ENCODE measurements at regions not wholly inside any gene's neighbourhood (a gene's known extent, or its start where the extent isn't known, plus 50 kb on each side); places are given as distances from the start of the nearest gene placed in this dataset.

DNA sequence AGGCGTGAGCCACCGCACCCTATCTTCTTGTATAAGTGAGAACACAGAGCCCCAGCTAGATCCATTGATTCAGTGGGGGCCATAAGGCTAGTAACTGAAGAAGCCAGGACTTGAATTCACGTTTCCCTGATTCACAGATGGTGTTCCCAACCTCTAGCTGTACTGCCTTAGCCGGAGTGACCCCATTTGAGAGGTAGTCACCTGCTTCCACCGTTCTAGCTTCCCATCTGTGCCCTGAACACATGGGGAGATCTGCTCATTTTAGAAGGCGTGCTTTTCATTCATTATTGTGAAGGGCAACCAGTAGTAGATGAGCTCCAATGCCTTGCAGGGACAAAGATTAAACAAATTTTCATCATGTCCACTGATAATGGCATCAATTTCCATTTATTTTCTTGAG, 365.7 kb upstream of the TPM1 start:
- TF ChIP-seq, protein P1, sequence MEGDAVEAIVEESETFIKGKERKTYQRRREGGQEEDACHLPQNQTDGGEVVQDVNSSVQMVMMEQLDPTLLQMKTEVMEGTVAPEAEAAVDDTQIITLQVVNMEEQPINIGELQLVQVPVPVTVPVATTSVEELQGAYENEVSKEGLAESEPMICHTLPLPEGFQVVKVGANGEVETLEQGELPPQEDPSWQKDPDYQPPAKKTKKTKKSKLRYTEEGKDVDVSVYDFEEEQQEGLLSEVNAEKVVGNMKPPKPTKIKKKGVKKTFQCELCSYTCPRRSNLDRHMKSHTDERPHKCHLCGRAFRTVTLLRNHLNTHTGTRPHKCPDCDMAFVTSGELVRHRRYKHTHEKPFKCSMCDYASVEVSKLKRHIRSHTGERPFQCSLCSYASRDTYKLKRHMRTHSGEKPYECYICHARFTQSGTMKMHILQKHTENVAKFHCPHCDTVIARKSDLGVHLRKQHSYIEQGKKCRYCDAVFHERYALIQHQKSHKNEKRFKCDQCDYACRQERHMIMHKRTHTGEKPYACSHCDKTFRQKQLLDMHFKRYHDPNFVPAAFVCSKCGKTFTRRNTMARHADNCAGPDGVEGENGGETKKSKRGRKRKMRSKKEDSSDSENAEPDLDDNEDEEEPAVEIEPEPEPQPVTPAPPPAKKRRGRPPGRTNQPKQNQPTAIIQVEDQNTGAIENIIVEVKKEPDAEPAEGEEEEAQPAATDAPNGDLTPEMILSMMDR (conservative IDR thresholded peaks at IDR 0.05): no peak
- no peak for TF ChIP-seq ZFX (IDR thresholded peaks at IDR 0.05)
